Left kidney (tissue), 1 donor: ENCODE measurements at regions not wholly inside any gene's neighbourhood (a gene's known extent, or its start where the extent isn't known, plus 50 kb on each side); places are given as distances from the start of the nearest gene placed in this dataset.

Source experiments
- DNase-seq: peaks from one replicate; pipeline ENCODE4 v3.0.0-alpha.2; 2013

- DNase-seq = no peak
These were observed 51.7 kb upstream of the RCN1 start for GRCh38 chr11:32039149-32039548.

- DNase-seq = no peak
These were observed 56.2 kb upstream of the RCN1 start for GRCh38 chr11:32034680-32035079.

GRCh38 chr11:32034149-32034548 is 56.7 kb upstream of the RCN1 start:
- DNase-seq = no peak

- no peak for DNase-seq
These were observed 57.4 kb upstream of the RCN1 start for GRCh38 chr11:32033491-32033890.

GRCh38 chr11:32033067-32033466 is 57.8 kb upstream of the RCN1 start:
- no peak for DNase-seq

GRCh38 chr11:32032478-32032877 is 58.4 kb upstream of the RCN1 start:
- DNase-seq = no peak

- no peak for DNase-seq
These were observed 58.8 kb upstream of the RCN1 start for GRCh38 chr11:32032052-32032451.

- DNase-seq = no peak
These were observed 59.9 kb upstream of the RCN1 start for GRCh38 chr11:32030875-32031503.

GRCh38 chr11:32029721-32030120 is 61.2 kb upstream of the RCN1 start:
- no peak for DNase-seq

- DNase-seq = no peak
These were observed 62.7 kb upstream of the RCN1 start for GRCh38 chr11:32028201-32028600.

- no peak for DNase-seq
These were observed 64.1 kb upstream of the RCN1 start for GRCh38 chr11:32026766-32027165.

GRCh38 chr11:32024948-32025347 is 65.9 kb upstream of the RCN1 start:
- DNase-seq = no peak

GRCh38 chr11:32023370-32024305 is 67.2 kb upstream of the RCN1 start:
- no peak for DNase-seq

- no peak for DNase-seq
These were observed 72.2 kb upstream of the RCN1 start for GRCh38 chr11:32018672-32019071.

- no peak for DNase-seq
These were observed 74.8 kb upstream of the RCN1 start for GRCh38 chr11:32016111-32016510.

GRCh38 chr11:32015427-32015826 is 75.4 kb upstream of the RCN1 start:
- DNase-seq = no peak

- DNase-seq = no peak
These were observed 77.3 kb upstream of the RCN1 start for GRCh38 chr11:32013603-32014002.

GRCh38 chr11:32012049-32012448 is 78.8 kb upstream of the RCN1 start:
- DNase-seq = no peak

GRCh38 chr11:32008880-32009551 is 81.9 kb upstream of the RCN1 start:
- no peak for DNase-seq

- DNase-seq = peak; percentile 32
These were observed 84.0 kb upstream of the RCN1 start for GRCh38 chr11:32006799-32007388.

- DNase-seq = no peak
These were observed 85.0 kb upstream of the RCN1 start for GRCh38 chr11:32005786-32006416.

- peak; percentile 5 for DNase-seq
These were observed 87.5 kb upstream of the RCN1 start for GRCh38 chr11:32003335-32003734.
